HG03354 (cell line): ENCODE measurements at regions not wholly inside any gene's neighbourhood (a gene's known extent, or its start where the extent isn't known, plus 50 kb on each side); places are given as distances from the start of the nearest gene placed in this dataset.
"Not testable (repeated sequence)": the region's sequence is repeated elsewhere in the genome, so short reads cannot be mapped to it uniquely, and the experiment has no call there.

Experiments
- ATAC-seq: cut with Tn5 transposase; IDR thresholded peaks from one replicate; pipeline ENCODE4 v1.9.1; 2021; ENCODE audit warnings: mild to moderate bottlenecking; ENCODE audit not compliant: unreplicated experiment, poor library complexity, severe bottlenecking

GRCh38 chr4:170682558-170683294 is 593.0 kb upstream of the AADAT start:
- no peak for ATAC-seq

- ATAC-seq = not testable (repeated sequence)
Measured at GRCh38 chr4:170682087-170682486, 592.3 kb upstream of the AADAT start.

- ATAC-seq = peak; percentile 62
Measured at GRCh38 chr4:170675568-170676262, 586.0 kb upstream of the AADAT start.

GRCh38 chr4:170674176-170674575 is 584.4 kb upstream of the AADAT start:
- no peak for ATAC-seq

GRCh38 chr4:170672381-170672965 is 582.7 kb upstream of the AADAT start:
- no peak for ATAC-seq

GRCh38 chr4:170671171-170671570 is 581.4 kb upstream of the AADAT start:
- ATAC-seq = peak; percentile 39

GRCh38 chr4:170667814-170668213 is 578.1 kb upstream of the AADAT start:
- no peak for ATAC-seq

GRCh38 chr4:170666909-170667308 is 577.2 kb upstream of the AADAT start:
- ATAC-seq = peak; percentile 43

GRCh38 chr4:170662250-170662649 is 572.5 kb upstream of the AADAT start:
- ATAC-seq = no peak

- no peak for ATAC-seq
Measured at GRCh38 chr4:170657761-170658160, 568.0 kb upstream of the AADAT start.

GRCh38 chr4:170656506-170656905 is 566.8 kb upstream of the AADAT start:
- no peak for ATAC-seq

GRCh38 chr4:170652571-170652970 is 562.8 kb upstream of the AADAT start:
- ATAC-seq = no peak

GRCh38 chr4:170651786-170652185 is 562.0 kb upstream of the AADAT start:
- ATAC-seq = no peak

GRCh38 chr4:170627418-170627817 is 537.7 kb upstream of the AADAT start:
- ATAC-seq = no peak

GRCh38 chr4:170623899-170624298 is 534.1 kb upstream of the AADAT start:
- no peak for ATAC-seq

- ATAC-seq = no peak
Measured at GRCh38 chr4:170610434-170610833, 520.7 kb upstream of the AADAT start.

- no peak for ATAC-seq
Measured at GRCh38 chr4:170599894-170600293, 510.1 kb upstream of the AADAT start.

GRCh38 chr4:170591076-170591475 is 501.3 kb upstream of the AADAT start:
- no peak for ATAC-seq

GRCh38 chr4:170589597-170590191 is 499.9 kb upstream of the AADAT start:
- peak; percentile 98 for ATAC-seq

GRCh38 chr4:170581969-170582368 is 492.2 kb upstream of the AADAT start:
- ATAC-seq = no peak

- ATAC-seq = no peak
Measured at GRCh38 chr4:170581322-170581721, 491.6 kb upstream of the AADAT start.
